GM23338 (cell line): ENCODE measurements at regions not wholly inside any gene's neighbourhood (a gene's known extent, or its start where the extent isn't known, plus 50 kb on each side); places are given as distances from the start of the nearest gene placed in this dataset.
A peak's percentile ranks its signal among the peaks of the same experiment; 100 is the strongest.

Experiments
- ATAC-seq: fragments of 200-7000 bp; cut with Tn5 transposase; 3 replicates; pipeline ENCODE4 v1.9.1; 2020
- DNase-seq: peaks from one replicate; pipeline ENCODE4 v3.0.0-alpha.2; 2015; ENCODE audit warnings: low spot score
- H2AFZ ChIP-seq: fragments of 200-600 bp; sonication (generic); 2 replicates; pipeline ENCODE4 v1.8.0; 2016; ENCODE audit warnings: antibody characterized with exemption, mild to moderate bottlenecking, moderate library complexity
- H3F3A ChIP-seq: fragments of 200-600 bp; sonication (generic); replicated peaks from 2 replicates; pipeline ENCODE4 v1.8.0; 2017; ENCODE audit warnings: antibody characterized with exemption, mixed run types, low read depth
- H3K27ac ChIP-seq: fragments of 200-600 bp; sonication (generic); 2 replicates; pipeline ENCODE4 v1.6.1; 2016; ENCODE audit warnings: low read depth
- H3K27me3 ChIP-seq: fragments of 200-600 bp; sonication (generic); 2 replicates; pipeline ENCODE4 v1.8.0; 2016; ENCODE audit warnings: mild to moderate bottlenecking, mixed run types, moderate library complexity; ENCODE audit not compliant: insufficient read depth
- H3K36me3 ChIP-seq: fragments of 200-600 bp; sonication (generic); 2 replicates; pipeline ENCODE4 v1.8.0; 2016; ENCODE audit warnings: mild to moderate bottlenecking; ENCODE audit not compliant: insufficient read depth
- H3K4me1 ChIP-seq: fragments of 200-600 bp; sonication (generic); 2 replicates; pipeline ENCODE4 v1.8.0; 2016; ENCODE audit warnings: mild to moderate bottlenecking, moderate library complexity; ENCODE audit not compliant: insufficient read depth
- H3K4me2 ChIP-seq: fragments of 200-600 bp; sonication (generic); 2 replicates; pipeline ENCODE4 v1.7.1; 2017; ENCODE audit warnings: mixed run types
- H3K4me3 ChIP-seq: fragments of 200-600 bp; sonication (generic); 2 replicates; pipeline ENCODE4 v1.6.1; 2016; ENCODE audit warnings: mixed run types
- H3K79me2 ChIP-seq: fragments of 200-600 bp; sonication (generic); replicated peaks from 2 replicates; pipeline ENCODE4 v1.8.0; 2017; ENCODE audit warnings: mild to moderate bottlenecking; ENCODE audit not compliant: insufficient read depth
- H3K9me2 ChIP-seq: fragments of 200-600 bp; sonication (generic); 2 replicates; pipeline ENCODE4 v1.8.0; 2017; ENCODE audit not compliant: insufficient read depth
- H4K20me1 ChIP-seq: fragments of 200-600 bp; sonication (generic); replicated peaks from 2 replicates; pipeline ENCODE4 v1.8.0; 2017; ENCODE audit warnings: mild to moderate bottlenecking; ENCODE audit not compliant: insufficient read depth
- H3K27ac Mint-ChIP-seq: 2 replicates; pipeline ENCODE4 v1.8.0; 2020; ENCODE audit warnings: inconsistent platforms, mild to moderate bottlenecking, moderate library complexity, mixed read lengths
- H3K27me3 Mint-ChIP-seq: 3 replicates; pipeline ENCODE4 v1.8.0; 2022; ENCODE audit warnings: low read depth, mild to moderate bottlenecking, moderate library complexity, mixed read lengths, inconsistent platforms; ENCODE audit not compliant: insufficient read depth, poor library complexity
- H3K36me3 Mint-ChIP-seq: 3 replicates; pipeline ENCODE4 v1.8.0; 2021; ENCODE audit warnings: low read depth, mild to moderate bottlenecking, inconsistent platforms, moderate library complexity, mixed read lengths
- H3K4me1 Mint-ChIP-seq: 3 replicates; pipeline ENCODE4 v1.8.0; 2020; ENCODE audit warnings: mild to moderate bottlenecking, inconsistent platforms, mixed read lengths
- H3K4me3 Mint-ChIP-seq: 3 replicates; pipeline ENCODE4 v1.8.0; 2021; ENCODE audit warnings: moderate library complexity, mild to moderate bottlenecking, inconsistent platforms, mixed read lengths
- H3K9me3 Mint-ChIP-seq: 3 replicates; pipeline ENCODE4 v1.8.0; 2020; ENCODE audit warnings: moderate library complexity, mild to moderate bottlenecking, inconsistent platforms, mixed read lengths
- CREB1 ChIP-seq: fragments of 250-450 bp; sonication (Bioruptor Pico); IDR thresholded peaks from 2 replicates; pipeline ENCODE4 v1.5.0; 2020; ENCODE audit warnings: low read depth, mild to moderate bottlenecking, moderate library complexity
- EZH2 ChIP-seq: fragments of 200-600 bp; sonication (generic); IDR thresholded peaks from one replicate; pipeline ENCODE4 v1.8.0; 2017; ENCODE audit warnings: antibody characterized with exemption, mild to moderate bottlenecking, low read depth; ENCODE audit not compliant: unreplicated experiment
- EZH2phosphoT487 ChIP-seq: fragments of 200-600 bp; sonication (generic); IDR thresholded peaks from one replicate; pipeline ENCODE4 v1.8.1; 2018; ENCODE audit warnings: antibody characterized with exemption; ENCODE audit not compliant: unreplicated experiment
- JUNB ChIP-seq: IDR thresholded peaks from one replicate; pipeline ENCODE4 v1.6.1; 2016; ENCODE audit warnings: antibody characterized with exemption; ENCODE audit not compliant: unreplicated experiment
- NANOG ChIP-seq: IDR thresholded peaks from 2 replicates; pipeline ENCODE4 v1.6.1; 2016; ENCODE audit warnings: antibody characterized with exemption, borderline replicate concordance
- STAT1 ChIP-seq: IDR thresholded peaks from one replicate; pipeline ENCODE4 v1.6.1; 2016; ENCODE audit warnings: antibody characterized with exemption; ENCODE audit not compliant: unreplicated experiment
- ZNF114 ChIP-seq: fragments of 250-450 bp; sonication (Bioruptor Pico); IDR thresholded peaks from 2 replicates; pipeline ENCODE4 v1.5.0; 2020; ENCODE audit warnings: mild to moderate bottlenecking, moderate library complexity
- ZNF331 ChIP-seq: fragments of 250-450 bp; sonication (Bioruptor Pico); IDR thresholded peaks from 2 replicates; pipeline ENCODE4 v1.5.0; 2020; ENCODE audit warnings: low read depth, mild to moderate bottlenecking, moderate library complexity
- TF ChIP-seq, protein P1 (sequence below): fragments of 250-450 bp; sonication (Bioruptor Pico); IDR thresholded peaks from 2 replicates; pipeline ENCODE4 v1.5.0; 2020; ENCODE audit warnings: mild to moderate bottlenecking, moderate library complexity
- TF ChIP-seq, protein P2 (sequence below): IDR thresholded peaks from 2 replicates; pipeline ENCODE4 v1.6.1; 2016; ENCODE audit warnings: antibody characterized with exemption

- TF ChIP-seq, protein P1, sequence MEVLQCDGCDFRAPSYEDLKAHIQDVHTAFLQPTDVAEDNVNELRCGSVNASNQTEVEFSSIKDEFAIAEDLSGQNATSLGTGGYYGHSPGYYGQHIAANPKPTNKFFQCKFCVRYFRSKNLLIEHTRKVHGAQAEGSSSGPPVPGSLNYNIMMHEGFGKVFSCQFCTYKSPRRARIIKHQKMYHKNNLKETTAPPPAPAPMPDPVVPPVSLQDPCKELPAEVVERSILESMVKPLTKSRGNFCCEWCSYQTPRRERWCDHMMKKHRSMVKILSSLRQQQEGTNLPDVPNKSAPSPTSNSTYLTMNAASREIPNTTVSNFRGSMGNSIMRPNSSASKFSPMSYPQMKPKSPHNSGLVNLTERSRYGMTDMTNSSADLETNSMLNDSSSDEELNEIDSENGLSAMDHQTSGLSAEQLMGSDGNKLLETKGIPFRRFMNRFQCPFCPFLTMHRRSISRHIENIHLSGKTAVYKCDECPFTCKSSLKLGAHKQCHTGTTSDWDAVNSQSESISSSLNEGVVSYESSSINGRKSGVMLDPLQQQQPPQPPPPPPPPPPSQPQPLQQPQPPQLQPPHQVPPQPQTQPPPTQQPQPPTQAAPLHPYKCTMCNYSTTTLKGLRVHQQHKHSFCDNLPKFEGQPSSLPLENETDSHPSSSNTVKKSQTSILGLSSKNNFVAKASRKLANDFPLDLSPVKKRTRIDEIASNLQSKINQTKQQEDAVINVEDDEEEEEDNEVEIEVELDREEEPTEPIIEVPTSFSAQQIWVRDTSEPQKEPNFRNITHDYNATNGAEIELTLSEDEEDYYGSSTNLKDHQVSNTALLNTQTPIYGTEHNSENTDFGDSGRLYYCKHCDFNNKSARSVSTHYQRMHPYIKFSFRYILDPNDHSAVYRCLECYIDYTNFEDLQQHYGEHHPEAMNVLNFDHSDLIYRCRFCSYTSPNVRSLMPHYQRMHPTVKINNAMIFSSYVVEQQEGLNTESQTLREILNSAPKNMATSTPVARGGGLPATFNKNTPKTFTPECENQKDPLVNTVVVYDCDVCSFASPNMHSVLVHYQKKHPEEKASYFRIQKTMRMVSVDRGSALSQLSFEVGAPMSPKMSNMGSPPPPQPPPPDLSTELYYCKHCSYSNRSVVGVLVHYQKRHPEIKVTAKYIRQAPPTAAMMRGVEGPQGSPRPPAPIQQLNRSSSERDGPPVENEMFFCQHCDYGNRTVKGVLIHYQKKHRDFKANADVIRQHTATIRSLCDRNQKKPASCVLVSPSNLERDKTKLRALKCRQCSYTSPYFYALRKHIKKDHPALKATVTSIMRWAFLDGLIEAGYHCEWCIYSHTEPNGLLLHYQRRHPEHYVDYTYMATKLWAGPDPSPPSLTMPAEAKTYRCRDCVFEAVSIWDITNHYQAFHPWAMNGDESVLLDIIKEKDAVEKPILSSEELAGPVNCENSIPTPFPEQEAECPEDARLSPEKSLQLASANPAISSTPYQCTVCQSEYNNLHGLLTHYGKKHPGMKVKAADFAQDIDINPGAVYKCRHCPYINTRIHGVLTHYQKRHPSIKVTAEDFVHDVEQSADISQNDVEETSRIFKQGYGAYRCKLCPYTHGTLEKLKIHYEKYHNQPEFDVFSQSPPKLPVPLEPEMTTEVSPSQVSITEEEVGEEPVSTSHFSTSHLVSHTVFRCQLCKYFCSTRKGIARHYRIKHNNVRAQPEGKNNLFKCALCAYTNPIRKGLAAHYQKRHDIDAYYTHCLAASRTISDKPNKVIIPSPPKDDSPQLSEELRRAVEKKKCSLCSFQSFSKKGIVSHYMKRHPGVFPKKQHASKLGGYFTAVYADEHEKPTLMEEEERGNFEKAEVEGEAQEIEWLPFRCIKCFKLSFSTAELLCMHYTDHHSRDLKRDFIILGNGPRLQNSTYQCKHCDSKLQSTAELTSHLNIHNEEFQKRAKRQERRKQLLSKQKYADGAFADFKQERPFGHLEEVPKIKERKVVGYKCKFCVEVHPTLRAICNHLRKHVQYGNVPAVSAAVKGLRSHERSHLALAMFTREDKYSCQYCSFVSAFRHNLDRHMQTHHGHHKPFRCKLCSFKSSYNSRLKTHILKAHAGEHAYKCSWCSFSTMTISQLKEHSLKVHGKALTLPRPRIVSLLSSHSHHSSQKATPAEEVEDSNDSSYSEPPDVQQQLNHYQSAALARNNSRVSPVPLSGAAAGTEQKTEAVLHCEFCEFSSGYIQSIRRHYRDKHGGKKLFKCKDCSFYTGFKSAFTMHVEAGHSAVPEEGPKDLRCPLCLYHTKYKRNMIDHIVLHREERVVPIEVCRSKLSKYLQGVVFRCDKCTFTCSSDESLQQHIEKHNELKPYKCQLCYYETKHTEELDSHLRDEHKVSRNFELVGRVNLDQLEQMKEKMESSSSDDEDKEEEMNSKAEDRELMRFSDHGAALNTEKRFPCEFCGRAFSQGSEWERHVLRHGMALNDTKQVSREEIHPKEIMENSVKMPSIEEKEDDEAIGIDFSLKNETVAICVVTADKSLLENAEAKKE (CRISPR knock-in tag): no peak
- TF ChIP-seq ZNF114 (CRISPR knock-in tag) (no peak), EZH2phosphoT487 (no peak), ZNF331 (CRISPR knock-in tag) (no peak)
- TF ChIP-seq, protein P2, sequence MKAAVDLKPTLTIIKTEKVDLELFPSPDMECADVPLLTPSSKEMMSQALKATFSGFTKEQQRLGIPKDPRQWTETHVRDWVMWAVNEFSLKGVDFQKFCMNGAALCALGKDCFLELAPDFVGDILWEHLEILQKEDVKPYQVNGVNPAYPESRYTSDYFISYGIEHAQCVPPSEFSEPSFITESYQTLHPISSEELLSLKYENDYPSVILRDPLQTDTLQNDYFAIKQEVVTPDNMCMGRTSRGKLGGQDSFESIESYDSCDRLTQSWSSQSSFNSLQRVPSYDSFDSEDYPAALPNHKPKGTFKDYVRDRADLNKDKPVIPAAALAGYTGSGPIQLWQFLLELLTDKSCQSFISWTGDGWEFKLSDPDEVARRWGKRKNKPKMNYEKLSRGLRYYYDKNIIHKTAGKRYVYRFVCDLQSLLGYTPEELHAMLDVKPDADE: no peak
These were observed 196.8 kb upstream of the LEF1 start (continued) for GRCh38 chr4:108365551-108365950.

- Histone ChIP-seq H3K9me2 (peaks cover 5% of the 10 kb centered on the region), H3K27ac (no peak overlapping the region), H3K4me2 (0 out of 2 replicates have a peak overlapping the region, but pooled peaks have one; percentile 7), H3K4me3 (no peak overlapping the region), H4K20me1 (no peaks in the 10 kb centered on the region), H3K79me2 (no peaks in the 10 kb centered on the region), H2AFZ (peak overlapping the region; percentile 3; the same call in 1 of the 2 replicates), H3F3A (no peaks in the 10 kb centered on the region), H3K27me3 (no peaks in the 10 kb centered on the region), H3K4me1 (peaks cover 15% of the 10 kb centered on the region), H3K36me3 (no peaks in the 10 kb centered on the region)
- Mint-ChIP-seq H3K36me3 (no peaks in the 10 kb centered on the region), H3K27me3 (peaks cover 5% of the 10 kb centered on the region), H3K9me3 (no peaks in the 10 kb centered on the region), H3K4me1 (peaks cover 19% of the 10 kb centered on the region), H3K4me3 (no peak overlapping the region), H3K27ac (no peak overlapping the region)
- no peak for ATAC-seq
- DNase-seq: no peak
- TF ChIP-seq NANOG (no peak), STAT1 (no peak), JUNB (no peak), CREB1 (no peak), EZH2 (no peak), ZNF331 (CRISPR knock-in tag) (no peak), EZH2phosphoT487 (no peak), ZNF114 (CRISPR knock-in tag) (no peak)
- TF ChIP-seq, protein P2: no peak
These were observed 193.2 kb upstream of the LEF1 start for GRCh38 chr4:108361886-108362285.
